ENCODE measurements at regions not wholly inside any gene's neighbourhood (a gene's known extent, or its start where the extent isn't known, plus 50 kb on each side); places are given as distances from the start of the nearest gene placed in this dataset.

GRCh38 chr5:143546394-143546793 is 142.9 kb upstream of the NR3C1 start:
- no peak for TF ChIP-seq ELF4 (IDR thresholded peaks at IDR 0.05)
- TF ChIP-seq FOXA1 (IDR thresholded peaks at IDR 0.05), result no peak
- no peak for TF ChIP-seq PKNOX1 (IDR thresholded peaks at IDR 0.05)
- no peak for TF ChIP-seq SP1 (IDR thresholded peaks at IDR 0.05)
- TF ChIP-seq SUZ12 (IDR thresholded peaks at IDR 0.05), result no peak
- TF ChIP-seq L3MBTL2 (conservative IDR thresholded peaks at IDR 0.05), result no peak
